T-helper 17 cell (primary cell): ENCODE measurements at regions not wholly inside any gene's neighbourhood (a gene's known extent, or its start where the extent isn't known, plus 50 kb on each side); places are given as distances from the start of the nearest gene placed in this dataset.

Source experiments
- ATAC-seq: fragments of 150-1000 bp; cut with Tn5 transposase; 2 replicates; pipeline ENCODE4 v1.10.0; 2021; ENCODE audit warnings: mild to moderate bottlenecking, moderate library complexity
- DNase-seq, 3 donors: peaks; one replicate each; pipeline versions ENCODE4 v3.0.0 to v3.0.0-alpha.2; 2020 to 2021
- H3K9me3 ChIP-seq: one replicate; pipeline ENCODE4 v1.7.0; 2013; ENCODE audit warnings: low read length, mild to moderate bottlenecking; ENCODE audit not compliant: control insufficient read depth, poor library complexity, severe bottlenecking
- H3K27ac Mint-ChIP-seq: one replicate; pipeline ENCODE4 v1.8.0; 2022; ENCODE audit warnings: mild to moderate bottlenecking, moderate library complexity, mixed read lengths
- H3K27me3 Mint-ChIP-seq: one replicate; pipeline ENCODE4 v1.8.0; 2022; ENCODE audit warnings: mixed read lengths
- H3K36me3 Mint-ChIP-seq: one replicate; pipeline ENCODE4 v1.8.0; 2022; ENCODE audit warnings: low read depth, mixed read lengths
- H3K4me1 Mint-ChIP-seq: one replicate; pipeline ENCODE4 v1.8.0; 2022; ENCODE audit warnings: mild to moderate bottlenecking, mixed read lengths
- H3K4me3 Mint-ChIP-seq: one replicate; pipeline ENCODE4 v1.8.0; 2022; ENCODE audit warnings: mild to moderate bottlenecking, moderate library complexity, mixed read lengths

DNA sequence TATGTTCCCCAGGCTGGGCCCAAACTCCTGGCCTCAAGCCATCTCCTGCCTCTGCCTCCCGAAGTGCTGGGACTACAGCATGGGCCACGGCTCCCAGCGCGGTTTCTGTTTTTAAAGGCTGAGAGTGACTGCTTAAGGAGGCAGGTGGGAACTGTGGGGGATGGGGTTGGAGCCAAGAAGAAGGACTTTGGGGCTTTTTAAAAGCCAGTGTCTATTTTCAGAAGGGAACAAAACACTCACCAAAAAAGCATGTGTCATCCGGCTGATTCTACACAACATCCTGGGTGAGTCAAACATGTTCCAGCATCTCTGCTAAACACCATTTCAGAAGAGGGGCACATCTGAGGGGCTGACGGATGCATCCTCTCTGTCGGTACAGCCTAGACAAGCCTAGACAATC, 824.5 kb downstream of the TYW1 start:
- H3K4me1 Mint-ChIP-seq, result no peaks in the 10 kb centered on the region

DNA sequence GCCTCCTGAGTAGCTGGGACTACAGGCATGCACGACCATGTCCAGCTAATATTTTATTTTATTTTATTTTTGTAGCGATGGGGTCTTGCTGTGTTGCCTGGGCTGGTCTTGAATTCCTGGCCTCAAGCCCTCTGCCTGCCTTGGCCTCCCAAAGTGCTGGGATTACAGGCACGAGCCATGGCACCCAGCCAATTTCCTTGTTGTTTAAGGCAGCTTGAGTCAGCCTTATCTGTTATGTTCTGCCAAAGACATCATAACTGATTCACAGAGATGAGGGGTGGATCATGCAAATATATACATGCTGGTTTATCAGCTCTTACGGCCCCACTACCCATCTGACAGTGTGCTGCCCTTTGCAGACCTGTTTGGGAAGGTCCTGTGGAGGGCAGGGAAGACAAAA, 826.7 kb downstream of the TYW1 start:
- ATAC-seq, result no peak

More for the DNA sequence above, 824.5 kb downstream of the TYW1 start:
- H3K36me3 Mint-ChIP-seq, result peaks cover 2% of the 10 kb centered on the region
- H3K27me3 Mint-ChIP-seq, result no peaks in the 10 kb centered on the region
- H3K4me3 Mint-ChIP-seq, result no peak overlapping the region
- ATAC-seq (no peak), DNase-seq (no peak)
- H3K9me3 ChIP-seq, result no peaks in the 10 kb centered on the region
- no peak overlapping the region for H3K27ac Mint-ChIP-seq

DNA sequence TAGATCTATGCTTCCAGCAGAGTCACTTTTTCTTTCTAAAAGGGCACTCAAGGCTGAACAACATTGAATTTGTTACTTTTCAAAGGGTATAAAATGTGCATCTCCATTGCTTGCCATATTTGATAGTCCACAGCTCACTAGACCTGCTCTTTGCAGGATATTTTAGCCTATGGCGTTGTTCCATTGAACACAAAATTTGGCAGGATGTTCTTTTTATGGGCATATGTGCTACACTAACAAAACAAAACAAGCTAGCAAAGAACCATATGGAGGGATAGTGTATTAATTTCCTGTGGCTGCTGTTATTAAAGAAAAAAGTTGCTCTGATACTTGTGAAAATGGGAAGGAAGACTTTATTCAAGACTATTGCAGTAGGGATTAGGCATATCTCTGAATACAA, 828.7 kb downstream of the TYW1 start:
- no peaks in the 10 kb centered on the region for H3K36me3 Mint-ChIP-seq
- no peaks in the 10 kb centered on the region for H3K9me3 ChIP-seq
- DNase-seq (no peak), ATAC-seq (no peak)
- no peak overlapping the region for H3K27ac Mint-ChIP-seq
- no peaks in the 10 kb centered on the region for H3K4me1 Mint-ChIP-seq
- H3K4me3 Mint-ChIP-seq, result no peak overlapping the region
- H3K27me3 Mint-ChIP-seq, result no peaks in the 10 kb centered on the region

More for the DNA sequence above, 826.7 kb downstream of the TYW1 start:
- no peak for DNase-seq
- Mint-ChIP-seq H3K4me1 (no peaks in the 10 kb centered on the region), H3K36me3 (peaks cover 2% of the 10 kb centered on the region), H3K4me3 (no peak overlapping the region), H3K27me3 (no peaks in the 10 kb centered on the region), H3K27ac (no peak overlapping the region)
- H3K9me3 ChIP-seq, result no peaks in the 10 kb centered on the region

DNA sequence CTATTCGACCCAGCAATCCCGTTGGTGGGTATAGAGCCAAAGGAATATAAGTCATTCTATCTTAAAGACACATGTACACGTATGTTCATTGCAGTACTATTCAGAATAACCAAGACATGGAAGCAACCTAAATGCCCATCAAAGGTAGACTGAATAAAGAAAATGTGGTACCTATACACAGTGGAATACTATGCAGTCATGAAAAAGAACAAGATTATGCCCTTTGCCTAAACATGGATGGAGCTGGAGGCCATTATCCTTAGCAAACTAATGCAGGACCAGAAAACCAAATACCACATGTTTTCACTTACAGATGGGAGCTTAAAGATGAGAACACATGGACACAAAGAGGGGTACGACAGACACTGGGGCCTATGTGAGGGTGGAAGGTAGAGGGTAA, 845.3 kb downstream of the TYW1 start:
- Mint-ChIP-seq H3K4me3 (no peak overlapping the region), H3K4me1 (no peaks in the 10 kb centered on the region), H3K36me3 (no peaks in the 10 kb centered on the region), H3K27me3 (no peaks in the 10 kb centered on the region), H3K27ac (no peak overlapping the region)
- ATAC-seq (no peak), DNase-seq (no peak)
- no peaks in the 10 kb centered on the region for H3K9me3 ChIP-seq

DNA sequence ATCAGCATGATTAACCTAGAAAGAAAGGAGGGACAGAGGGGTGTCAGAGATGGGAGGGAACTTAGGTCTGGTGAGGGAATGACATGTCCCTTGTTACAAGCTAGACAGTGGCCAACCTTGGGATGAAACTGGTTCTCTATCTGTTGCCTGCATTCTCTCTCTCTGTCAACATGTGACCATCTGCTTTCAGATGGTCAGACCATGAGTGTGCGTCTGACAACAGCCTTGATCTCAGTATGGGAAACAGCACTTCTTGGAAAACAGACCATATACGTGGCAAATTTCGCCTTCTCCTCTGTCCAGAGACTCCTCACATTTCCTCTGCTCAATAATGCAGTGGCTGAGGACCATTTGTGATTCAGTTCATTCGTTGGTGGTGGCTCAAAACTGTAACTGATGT, 845.9 kb downstream of the TYW1 start:
- Mint-ChIP-seq H3K4me1 (no peaks in the 10 kb centered on the region), H3K27ac (no peak overlapping the region), H3K27me3 (no peaks in the 10 kb centered on the region), H3K4me3 (no peak overlapping the region), H3K36me3 (no peaks in the 10 kb centered on the region)
- no peaks in the 10 kb centered on the region for H3K9me3 ChIP-seq
- DNase-seq, result no peak
- no peak for ATAC-seq

DNA sequence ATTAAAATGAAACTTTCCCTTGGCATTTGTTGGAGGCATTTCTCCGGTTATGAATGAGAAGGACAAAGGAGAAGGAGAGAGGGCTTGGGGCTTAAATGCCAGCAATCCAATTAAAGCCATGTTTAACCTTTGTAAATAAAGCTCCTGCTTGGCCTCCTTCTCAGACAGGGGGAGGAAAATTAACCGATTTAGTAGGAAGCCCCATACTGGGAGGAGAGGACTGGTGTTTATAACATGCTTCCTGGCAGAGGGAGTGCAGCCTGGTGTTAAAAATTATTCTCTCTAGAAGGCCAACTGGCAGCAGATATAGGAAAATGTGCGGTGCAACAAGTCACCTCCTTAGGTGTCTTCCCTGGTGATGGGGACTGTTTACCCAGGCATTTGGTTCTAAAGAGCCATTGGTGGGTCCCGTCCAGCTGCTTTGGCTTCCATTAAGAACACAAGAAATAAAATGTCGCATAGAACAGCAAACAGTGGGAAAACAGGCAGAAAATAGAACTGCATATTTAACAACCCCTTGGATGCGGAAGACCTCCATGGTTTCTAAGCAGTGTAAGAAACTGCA, 846.5 kb downstream of the TYW1 start:
- Mint-ChIP-seq H3K27me3 (no peaks in the 10 kb centered on the region), H3K27ac (no peak overlapping the region), H3K4me1 (no peaks in the 10 kb centered on the region), H3K36me3 (no peaks in the 10 kb centered on the region), H3K4me3 (no peak overlapping the region)
- no peak for ATAC-seq
- H3K9me3 ChIP-seq, result no peaks in the 10 kb centered on the region
- DNase-seq, result no peak

DNA sequence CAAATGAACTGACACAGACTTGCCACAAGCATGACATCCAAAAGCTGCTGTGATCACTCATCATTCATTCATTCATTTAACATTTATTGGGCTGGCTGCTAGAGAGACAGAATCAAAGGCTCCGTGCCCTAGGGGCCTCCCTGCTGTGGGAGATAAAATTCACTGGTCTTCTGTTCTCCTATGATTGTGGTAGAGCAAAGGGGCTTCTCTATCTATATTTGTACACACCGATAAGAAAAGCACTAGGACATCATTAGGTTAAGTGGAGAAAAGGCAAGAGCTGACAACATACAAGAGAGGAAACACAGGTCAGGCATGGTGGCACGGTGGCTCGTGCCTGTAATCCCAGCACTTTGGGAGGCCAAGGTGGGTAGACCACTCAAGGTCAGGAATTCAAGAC, 847.0 kb downstream of the TYW1 start:
- ATAC-seq (no peak), DNase-seq (no peak)
- H3K27ac Mint-ChIP-seq, result no peak overlapping the region
- no peaks in the 10 kb centered on the region for H3K36me3 Mint-ChIP-seq
- H3K9me3 ChIP-seq, result no peaks in the 10 kb centered on the region
- no peak overlapping the region for H3K4me3 Mint-ChIP-seq
- H3K4me1 Mint-ChIP-seq, result no peaks in the 10 kb centered on the region
- H3K27me3 Mint-ChIP-seq, result no peaks in the 10 kb centered on the region

DNA sequence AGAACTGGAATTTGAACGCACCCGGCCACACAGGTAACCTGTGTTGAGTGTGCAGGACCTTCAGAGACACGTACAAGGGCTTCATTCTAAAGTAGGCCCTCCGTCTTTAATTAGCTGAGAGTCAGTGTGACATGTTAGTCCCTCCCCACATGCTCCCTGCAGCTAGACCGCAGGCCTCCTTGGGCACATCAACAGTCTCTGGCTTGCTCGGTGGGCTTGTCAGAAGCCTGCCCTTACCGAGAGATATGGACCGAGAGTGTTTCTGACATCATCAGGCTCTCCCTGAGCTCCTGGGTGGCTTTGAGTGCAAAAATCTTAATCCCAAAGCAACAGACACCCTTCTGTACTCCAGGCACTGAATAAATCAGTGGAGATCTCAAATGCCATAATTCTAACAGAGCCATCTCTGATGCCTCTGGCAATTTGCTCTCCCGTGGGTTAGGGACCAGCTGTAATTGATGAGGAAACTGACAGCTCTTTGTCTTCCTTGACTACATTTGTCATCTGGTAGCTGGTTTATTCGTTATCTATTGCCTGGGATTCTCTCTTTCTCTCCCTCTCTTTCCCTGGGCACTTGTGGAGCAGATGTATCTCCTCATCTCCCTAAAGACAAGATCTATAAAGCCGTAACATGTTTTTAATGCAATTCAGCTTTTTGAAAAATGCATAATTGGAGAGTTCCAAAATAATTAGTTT, 850.6 kb downstream of the TYW1 start:
- H3K27me3 Mint-ChIP-seq, result no peaks in the 10 kb centered on the region
- no peaks in the 10 kb centered on the region for H3K4me1 Mint-ChIP-seq
- H3K36me3 Mint-ChIP-seq, result no peaks in the 10 kb centered on the region
- ATAC-seq (no peak), DNase-seq (no peak)
- no peaks in the 10 kb centered on the region for H3K9me3 ChIP-seq
- no peak overlapping the region for H3K27ac Mint-ChIP-seq
- no peak overlapping the region for H3K4me3 Mint-ChIP-seq

DNA sequence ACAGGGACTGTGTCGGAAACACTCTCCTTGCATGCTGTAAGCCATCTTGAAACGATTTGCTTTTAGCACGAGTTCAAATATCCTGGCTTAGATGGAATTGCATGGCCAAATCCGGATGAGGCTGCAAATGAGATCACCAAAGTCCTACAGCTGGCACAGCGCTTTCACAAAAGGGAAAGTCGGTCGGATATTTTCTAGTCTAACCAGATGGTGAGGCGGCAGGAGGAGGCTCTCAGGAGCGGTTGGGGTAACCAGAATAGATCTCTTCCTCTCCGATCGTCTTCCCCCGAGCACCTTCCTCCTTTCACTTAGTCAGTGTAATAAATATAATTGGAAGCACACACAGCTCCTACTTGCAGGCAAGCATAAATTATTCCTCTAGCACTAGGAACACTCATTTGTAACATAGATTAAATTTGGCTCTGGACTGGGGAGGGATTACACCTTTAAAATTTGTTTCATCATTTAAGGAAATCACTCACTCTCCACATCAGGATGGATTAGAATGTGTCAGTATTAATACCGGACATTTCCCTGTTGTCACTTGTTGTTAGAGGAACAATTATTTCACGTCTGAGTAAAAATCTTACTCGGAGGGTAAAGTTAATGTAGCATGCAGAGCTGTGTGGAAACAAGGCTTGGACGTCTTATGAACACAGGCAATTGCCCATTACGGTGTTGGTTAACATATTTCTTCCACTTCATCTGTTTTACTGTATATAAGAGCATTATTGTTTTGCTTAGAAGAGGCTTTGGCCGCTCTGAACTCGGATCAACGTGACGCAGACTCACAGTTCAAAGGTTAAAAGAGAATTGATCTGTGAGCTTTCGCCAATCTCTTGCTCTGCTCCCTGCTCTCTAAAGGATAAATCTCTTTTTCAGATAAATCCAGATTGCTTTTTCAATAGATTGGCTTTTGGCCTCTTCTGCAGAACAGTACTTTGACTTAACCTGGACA, 857.9 kb downstream of the TYW1 start:
- no peaks in the 10 kb centered on the region for H3K9me3 ChIP-seq
- Mint-ChIP-seq H3K36me3 (no peaks in the 10 kb centered on the region), H3K27ac (no peak overlapping the region), H3K4me1 (no peaks in the 10 kb centered on the region), H3K4me3 (no peak overlapping the region), H3K27me3 (no peaks in the 10 kb centered on the region)
- no peak for ATAC-seq
- DNase-seq, result no peak

DNA sequence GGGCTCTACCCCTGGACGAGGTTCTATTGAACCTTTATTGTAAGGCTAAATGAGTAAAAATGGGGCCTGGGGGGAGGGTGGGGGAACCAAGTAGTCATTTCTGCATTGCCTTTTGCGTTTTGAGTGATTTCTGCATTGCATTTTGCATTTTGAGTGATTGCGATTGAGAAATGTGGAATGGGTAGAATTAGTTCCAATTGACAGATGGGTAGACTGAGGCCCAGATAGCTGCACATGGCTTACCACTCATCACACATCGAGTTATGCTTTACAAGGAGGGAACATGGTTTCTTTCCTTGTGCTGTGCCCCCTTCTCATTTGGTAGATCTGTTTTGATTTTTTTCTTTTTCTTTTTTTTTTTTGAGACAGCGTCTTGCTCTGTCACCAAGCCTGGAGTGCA, 858.7 kb downstream of the TYW1 start:
- Mint-ChIP-seq H3K36me3 (no peaks in the 10 kb centered on the region), H3K27me3 (no peaks in the 10 kb centered on the region), H3K27ac (no peak overlapping the region), H3K4me3 (no peak overlapping the region), H3K4me1 (no peaks in the 10 kb centered on the region)
- H3K9me3 ChIP-seq, result no peaks in the 10 kb centered on the region
- DNase-seq, result no peak
- ATAC-seq, result no peak

DNA sequence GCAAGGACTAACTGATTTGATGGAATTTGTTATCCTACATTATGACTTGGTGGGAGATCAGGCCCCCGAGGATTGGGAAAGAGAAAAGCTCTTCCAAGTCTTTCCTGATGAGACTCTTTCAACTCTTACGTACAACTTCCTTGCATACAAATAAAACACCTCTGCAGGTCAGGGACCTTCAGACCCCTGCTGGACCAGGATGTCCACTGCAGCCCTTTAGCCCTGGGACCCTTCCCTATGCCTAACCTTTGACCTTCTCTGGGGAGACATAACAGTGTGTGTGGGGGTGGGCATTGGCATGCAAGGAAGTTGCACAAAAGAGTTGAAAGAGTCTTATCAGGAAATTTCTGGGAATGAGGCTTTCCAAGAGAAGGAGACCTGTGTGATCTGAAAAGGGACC, 859.4 kb downstream of the TYW1 start:
- no peaks in the 10 kb centered on the region for H3K4me1 Mint-ChIP-seq
- H3K4me3 Mint-ChIP-seq, result no peak overlapping the region
- H3K9me3 ChIP-seq, result no peaks in the 10 kb centered on the region
- DNase-seq, result no peak
- no peaks in the 10 kb centered on the region for H3K27me3 Mint-ChIP-seq
- H3K27ac Mint-ChIP-seq, result no peak overlapping the region
- ATAC-seq, result no peak
- no peaks in the 10 kb centered on the region for H3K36me3 Mint-ChIP-seq

DNA sequence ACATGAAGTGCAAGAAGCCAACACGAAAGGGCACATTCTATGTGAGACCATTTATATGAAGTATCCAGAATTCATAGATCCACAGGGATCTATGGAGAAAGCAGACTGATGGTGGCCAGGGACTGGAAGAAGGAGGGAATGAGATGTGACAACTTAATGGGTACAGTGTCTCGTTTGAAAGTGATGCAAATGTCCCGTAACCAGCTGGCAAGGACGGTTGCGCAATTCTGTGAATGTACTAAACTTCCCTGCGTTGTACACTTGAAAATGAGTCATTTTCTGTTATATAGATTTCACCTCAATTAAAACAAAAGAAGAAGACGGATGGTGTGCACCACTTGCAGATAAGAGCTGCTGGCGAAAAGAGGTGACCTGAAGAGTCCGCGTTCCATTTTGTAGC, 861.1 kb downstream of the TYW1 start:
- DNase-seq (no peak), ATAC-seq (no peak)
- Mint-ChIP-seq H3K36me3 (no peaks in the 10 kb centered on the region), H3K27ac (no peak overlapping the region), H3K27me3 (no peaks in the 10 kb centered on the region), H3K4me1 (no peaks in the 10 kb centered on the region), H3K4me3 (no peak overlapping the region)
- no peaks in the 10 kb centered on the region for H3K9me3 ChIP-seq

DNA sequence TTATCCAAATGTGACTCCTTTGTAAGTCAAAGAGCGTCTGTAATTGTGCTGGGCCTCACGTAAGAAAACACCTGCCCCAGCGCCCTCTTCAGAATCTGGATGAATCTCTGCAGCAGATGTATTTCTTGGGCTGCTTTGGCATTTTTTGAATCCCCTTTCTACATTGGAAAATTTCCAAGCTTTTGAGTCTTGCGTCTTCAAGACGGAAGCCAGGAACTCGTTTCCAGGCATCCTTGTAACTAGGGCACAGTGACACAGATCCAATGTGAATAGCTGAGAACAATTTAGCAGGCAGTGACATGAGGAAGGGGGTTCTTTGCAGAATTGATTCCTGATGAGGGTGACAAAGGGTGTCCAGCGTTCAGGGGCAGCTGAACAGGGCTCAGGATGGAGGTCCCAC, 862.3 kb downstream of the TYW1 start:
- Mint-ChIP-seq H3K4me3 (no peak overlapping the region), H3K4me1 (no peaks in the 10 kb centered on the region), H3K27ac (no peak overlapping the region), H3K27me3 (no peaks in the 10 kb centered on the region), H3K36me3 (no peaks in the 10 kb centered on the region)
- no peak for ATAC-seq
- DNase-seq, result no peak
- H3K9me3 ChIP-seq, result no peaks in the 10 kb centered on the region
